ENCODE measurements at regions not wholly inside any gene's neighbourhood (a gene's known extent, or its start where the extent isn't known, plus 50 kb on each side); places are given as distances from the start of the nearest gene placed in this dataset.
"Not testable (repeated sequence)": the region's sequence is repeated elsewhere in the genome, so short reads cannot be mapped to it uniquely, and the experiment has no call there.

DNA sequence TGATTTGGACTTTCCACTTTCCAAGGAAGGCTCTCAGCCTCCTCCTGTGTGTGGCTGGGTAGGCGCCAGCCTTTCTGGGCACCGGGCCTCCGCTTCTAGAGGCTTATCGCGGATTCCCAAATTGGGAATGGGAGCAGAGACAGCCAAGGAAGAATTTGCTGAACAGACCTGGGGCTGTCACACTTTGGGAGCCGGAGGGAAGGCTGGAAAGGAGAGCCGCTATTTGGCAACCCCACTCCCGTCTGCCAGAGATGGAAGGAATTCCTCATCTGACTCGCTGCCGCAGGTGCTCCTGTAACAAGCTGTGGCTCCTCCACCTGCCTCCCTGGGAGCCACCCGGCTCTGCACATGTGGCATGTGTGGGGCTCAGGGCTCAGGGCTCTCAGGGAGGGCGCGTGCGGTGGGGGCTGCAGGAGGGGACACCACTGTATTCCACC lies 50.8 kb upstream of the ECHDC3 start:
- DNase-seq (ENCODE audit: low spot score): no peak

DNA sequence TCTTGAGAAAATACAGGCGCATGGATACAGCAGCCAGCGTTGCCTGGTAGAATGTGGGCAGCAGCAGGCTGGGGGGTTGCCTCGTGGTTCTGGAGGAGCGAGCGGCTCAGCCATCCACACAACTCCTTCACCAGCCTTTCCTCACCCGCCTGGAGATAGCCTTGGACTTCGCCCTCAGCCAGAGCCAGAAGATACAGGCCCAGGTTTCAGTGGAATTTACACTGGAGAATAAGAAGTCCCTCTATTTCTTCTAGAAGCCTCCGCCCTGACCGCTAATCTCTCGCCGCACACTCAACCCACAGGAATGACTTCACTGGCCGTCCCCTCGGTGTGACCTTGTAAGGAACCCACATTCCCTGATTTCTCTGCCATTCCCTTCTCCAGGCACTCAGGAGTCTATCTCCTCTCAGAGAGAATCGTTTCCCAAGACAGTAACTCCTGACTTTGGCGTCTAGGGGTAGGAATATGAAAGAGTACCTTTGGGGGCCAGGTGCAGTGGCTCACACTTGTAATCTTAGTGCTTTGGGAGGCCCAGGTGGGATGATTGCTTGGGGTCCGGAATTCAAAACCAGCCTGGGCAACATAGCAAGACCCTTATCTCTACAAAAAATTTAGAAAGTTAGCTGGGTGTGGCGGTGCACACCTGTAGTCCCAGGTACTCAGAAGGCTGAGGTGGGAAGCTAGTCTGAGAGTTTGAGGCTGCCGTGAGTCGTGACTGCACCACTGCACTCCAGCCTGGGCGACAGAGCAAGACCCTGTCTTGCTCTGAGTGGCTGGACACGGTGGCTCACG lies 52.0 kb upstream of the ECHDC3 start:
- DNase-seq (ENCODE audit: low spot score): no peak

DNA sequence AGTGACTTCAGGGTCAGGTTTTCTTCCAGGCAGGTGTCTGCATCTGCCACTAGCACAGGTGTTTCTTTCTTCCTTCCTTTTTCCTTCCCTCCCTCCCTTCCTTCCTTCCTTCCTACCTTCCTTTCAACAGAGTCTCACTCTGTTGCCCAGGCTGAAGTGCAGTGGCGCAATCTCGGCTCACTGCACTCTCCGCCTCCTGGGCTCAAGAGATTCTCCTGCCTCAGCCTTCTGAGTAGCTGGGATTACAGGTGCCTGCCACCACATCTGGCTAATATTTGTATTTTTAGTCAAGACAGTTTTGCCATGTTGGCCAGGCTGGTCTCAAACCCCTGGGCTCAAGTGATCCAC lies 53.8 kb upstream of the ECHDC3 start:
- not testable (repeated sequence) for DNase-seq (ENCODE audit: low spot score)

DNA sequence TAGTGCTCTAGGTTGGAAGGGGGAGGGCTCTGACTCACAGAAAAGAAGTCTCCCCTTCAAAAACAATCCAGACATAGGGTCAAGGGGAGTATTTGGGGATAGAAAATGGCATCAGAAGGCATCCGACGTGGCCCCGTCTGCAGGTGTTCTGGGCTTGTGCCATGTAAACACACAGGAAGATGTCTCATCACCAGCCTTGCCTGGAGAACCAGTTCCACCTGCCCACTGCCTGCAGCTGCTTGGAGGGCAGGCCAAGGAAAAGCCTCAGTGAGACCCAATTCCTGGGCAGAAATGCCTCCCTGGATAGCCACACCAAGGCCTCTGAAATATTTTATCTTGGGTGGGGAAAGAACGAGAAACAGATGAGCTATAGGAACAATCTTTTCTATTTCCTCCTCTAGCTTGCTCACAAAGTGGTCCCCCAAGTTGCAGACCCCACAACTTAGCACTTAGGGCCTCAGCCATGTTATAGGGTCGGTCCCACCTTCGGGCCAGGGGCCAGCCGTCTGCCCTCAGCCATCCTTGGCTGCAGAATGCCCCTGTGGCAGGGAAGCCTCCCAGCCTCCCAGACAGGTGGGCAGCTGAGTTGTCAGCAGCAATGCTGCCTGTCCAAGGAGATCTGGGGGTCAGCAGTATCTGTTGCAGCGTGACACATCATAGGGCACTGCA lies 54.3 kb upstream of the ECHDC3 start:
- DNase-seq (ENCODE audit: low spot score): no peak

DNA sequence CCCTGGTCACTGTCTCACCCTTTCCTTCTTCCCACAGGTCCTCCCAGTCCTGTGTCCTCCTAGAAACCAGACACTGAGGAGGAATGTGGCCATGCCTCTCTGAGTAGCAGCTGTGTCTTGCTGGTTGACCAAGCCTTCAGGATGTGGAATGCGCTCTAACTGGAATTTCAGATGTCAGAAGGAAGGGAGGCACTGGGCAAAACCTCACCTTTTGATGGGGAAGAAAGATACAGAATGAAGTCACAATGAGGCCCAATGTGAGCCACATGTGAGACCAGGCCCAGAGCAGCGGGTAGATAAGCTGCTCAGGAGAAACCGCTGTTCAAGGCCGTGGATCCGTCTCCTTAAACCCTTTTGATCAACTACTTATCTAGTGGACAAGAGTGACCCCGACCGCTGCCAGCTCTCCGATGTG lies 54.8 kb upstream of the ECHDC3 start:
- no peak for DNase-seq (ENCODE audit: low spot score)

DNA sequence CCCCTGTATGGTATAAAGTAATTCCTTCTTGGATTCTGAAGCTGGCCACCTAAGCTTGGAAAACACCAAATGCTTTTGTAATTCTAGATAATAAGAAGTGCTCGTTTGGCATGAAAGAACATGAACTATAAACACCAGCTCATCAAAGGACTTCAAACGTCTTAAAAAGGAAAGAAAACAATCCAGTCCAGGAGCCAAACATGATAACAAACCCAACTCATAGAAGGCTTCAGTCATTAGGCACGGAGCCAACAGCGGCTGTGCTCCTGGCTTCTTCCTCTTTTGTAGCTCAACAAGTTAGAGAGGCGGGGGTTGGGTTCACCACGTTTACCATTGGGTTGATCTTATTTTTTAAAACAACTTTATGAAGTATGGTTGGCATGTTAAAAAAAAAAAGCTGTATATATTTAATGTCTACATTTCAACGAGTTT lies 56.4 kb upstream of the ECHDC3 start:
- DNase-seq (ENCODE audit: low spot score): peak; percentile 54

DNA sequence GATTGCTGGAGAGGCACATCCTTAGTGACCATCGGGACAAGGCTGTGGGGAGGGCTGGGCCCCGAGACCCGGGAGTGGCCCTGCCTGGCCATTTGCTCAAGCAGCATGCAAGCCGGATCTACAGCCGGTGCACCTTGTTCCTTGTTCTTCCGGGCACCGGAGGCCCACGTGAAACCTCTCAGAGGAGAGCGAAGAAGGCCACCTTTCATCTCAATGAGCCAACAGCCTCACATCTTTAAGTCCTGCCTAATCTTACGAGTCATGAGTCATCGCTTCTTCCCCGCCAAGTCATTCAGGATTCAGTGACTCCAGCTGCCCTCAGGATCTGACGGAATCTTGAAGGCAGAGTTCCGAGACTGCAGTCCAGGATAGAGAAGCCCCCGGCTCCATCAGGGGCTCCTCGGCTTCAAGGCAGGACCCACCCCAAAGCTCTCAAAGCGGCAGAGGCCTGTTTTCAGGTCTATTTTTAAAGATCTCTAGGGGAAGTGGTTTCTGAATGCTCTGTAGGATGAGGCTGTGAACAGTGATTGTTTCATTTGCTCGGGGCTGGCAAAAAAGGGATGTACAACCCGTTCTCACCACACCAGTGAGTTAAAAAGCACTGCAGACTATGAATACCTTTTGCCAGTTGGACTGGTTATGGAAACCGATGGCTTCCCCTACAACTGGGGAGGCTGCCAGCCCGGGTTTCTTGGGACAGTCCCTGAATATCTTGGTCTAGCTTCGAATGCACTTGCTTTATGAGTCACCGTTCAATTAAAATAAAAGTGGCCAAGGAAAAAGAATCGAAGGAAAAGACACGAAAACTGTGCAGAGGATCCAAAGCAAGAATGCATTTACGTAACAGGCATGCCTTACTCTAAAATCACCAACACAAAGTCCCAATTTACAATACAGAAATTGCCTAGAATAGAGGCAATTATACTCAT lies 57.2 kb upstream of the ECHDC3 start:
- peak; percentile 97 for DNase-seq (ENCODE audit: low spot score)

DNA sequence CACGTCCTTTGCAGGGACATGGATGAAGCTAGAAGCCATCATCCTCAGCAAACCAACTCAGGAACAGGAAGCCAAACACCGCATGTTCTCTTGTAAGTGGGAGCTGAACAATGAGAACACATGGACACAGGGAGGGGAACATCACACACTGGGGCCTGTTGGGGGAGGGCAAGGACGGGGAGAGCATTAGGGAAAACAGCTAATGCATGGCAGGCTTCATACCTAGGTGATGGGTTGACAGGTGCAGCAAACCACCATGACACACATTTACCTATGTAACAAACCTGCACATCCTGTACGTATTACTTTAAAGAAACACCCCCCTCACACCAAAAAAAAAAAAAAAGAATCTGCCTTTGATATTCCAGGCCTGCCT lies 57.9 kb upstream of the ECHDC3 start:
- not testable (repeated sequence) for DNase-seq (ENCODE audit: low spot score)

DNA sequence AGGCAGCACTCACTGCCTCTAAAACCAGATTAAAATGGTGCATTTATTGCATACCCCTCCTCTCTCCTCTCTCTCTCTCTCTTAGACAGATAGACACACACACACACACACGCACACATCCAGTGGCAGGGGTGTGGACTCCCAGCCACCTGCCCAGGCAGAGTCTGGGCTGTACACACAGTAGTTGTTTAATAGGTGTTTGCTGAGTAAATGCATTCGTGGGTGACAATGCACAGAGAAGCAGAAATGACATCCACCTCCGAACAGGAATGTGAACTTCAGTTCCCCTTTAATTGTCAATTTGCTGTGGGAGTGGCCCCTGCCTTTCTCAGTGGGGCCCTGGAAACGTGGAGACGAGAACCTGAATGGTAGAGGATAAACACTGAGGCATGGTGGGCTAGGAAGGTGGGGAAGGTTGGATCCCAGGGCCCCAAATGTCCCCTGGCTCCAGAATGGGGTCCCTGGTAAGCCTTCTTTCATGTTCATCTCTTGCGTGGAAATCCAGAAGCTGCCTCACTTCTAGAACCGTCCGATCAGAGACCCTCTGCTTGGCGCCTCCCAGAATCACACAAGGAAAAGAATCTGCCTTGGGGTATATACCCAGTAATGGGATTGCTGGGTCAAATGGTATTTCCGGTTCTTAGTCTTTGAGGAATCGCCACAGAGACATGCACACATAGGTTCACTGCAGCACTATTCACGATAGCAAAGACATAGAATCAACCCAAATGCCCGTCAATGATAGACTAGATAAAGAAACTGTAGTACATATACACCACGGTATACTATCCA lies 58.5 kb upstream of the ECHDC3 start:
- no peak for DNase-seq (ENCODE audit: low spot score)

DNA sequence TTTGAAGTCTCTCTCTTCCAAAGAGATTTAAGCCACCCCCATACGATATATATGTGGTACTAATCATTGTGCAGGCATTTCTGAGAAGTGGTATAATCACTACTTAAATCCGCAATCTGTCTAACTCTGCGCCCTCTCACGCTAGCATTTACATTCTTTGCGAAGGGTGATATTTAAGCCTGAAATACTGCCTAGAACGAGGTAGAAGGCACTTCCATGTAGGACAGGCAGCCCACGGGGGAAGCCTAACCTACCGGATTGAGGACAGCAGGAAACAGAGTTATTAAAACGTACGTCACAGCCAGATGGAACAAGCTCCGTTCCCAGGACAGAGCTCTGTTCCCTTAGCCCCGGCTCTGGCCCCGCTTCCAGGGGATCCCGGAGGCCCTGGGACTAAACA lies 59.3 kb upstream of the ECHDC3 start:
- DNase-seq (ENCODE audit: low spot score): no peak

DNA sequence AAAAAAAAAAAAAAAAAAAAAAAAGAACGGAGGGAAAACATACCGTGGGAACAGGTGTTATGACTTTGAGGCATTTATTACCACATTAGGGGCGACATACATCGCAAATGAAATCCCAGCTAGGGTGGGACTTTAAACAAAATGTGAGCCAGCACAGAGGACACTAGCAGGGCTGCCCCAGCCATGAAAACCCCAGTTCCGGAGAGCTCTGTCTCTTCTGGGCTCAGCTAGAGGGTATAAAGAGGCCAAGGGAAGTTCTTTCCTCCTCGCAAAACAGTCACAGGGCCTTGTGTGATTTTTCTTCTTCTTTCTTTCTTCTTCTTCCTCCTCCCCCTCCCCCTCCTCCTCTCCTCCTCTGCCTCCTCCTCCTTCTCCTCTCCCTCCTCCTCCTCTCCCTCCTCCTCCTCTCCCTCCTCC lies 59.9 kb upstream of the ECHDC3 start:
- no peak for DNase-seq (ENCODE audit: low spot score)

DNA sequence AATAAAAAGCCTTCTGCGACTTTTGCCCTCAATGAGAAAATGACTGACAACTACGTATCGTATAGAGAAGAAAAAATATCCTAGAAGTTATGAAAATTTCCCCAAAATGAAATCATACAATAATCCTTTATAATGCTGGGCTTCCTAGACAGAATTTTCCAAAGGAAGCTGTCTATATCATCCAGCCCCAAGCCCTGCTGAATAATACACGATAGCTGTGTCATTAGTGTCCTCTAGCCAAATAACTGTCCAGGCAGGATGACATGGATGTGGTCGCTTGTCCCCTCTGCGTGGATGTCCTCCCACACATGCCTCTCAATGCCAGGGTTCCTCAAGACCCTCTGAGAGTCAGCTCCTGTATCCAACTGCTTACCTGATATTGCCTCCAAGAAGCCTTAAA lies 61.7 kb upstream of the ECHDC3 start:
- no peak for DNase-seq (ENCODE audit: low spot score)

DNA sequence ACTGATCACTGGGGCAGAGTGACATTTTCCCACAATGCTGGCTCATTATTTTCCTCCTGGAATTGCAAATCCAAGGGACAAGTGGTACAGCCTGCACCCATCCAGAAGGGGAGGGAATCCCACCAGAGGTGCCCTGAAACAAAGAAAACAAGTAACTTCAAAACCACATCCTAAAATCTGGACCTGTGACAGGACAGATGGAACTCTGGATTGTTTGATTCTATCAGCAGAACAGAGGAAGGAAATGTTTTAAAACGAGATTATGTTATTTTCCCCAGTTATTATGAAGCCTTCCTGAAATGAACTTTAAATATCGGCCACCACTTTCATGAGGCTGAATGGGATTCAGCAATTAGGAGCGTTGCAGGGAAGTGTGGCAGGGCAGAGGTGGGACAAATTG lies 62.2 kb upstream of the ECHDC3 start:
- no peak for DNase-seq (ENCODE audit: low spot score)

DNA sequence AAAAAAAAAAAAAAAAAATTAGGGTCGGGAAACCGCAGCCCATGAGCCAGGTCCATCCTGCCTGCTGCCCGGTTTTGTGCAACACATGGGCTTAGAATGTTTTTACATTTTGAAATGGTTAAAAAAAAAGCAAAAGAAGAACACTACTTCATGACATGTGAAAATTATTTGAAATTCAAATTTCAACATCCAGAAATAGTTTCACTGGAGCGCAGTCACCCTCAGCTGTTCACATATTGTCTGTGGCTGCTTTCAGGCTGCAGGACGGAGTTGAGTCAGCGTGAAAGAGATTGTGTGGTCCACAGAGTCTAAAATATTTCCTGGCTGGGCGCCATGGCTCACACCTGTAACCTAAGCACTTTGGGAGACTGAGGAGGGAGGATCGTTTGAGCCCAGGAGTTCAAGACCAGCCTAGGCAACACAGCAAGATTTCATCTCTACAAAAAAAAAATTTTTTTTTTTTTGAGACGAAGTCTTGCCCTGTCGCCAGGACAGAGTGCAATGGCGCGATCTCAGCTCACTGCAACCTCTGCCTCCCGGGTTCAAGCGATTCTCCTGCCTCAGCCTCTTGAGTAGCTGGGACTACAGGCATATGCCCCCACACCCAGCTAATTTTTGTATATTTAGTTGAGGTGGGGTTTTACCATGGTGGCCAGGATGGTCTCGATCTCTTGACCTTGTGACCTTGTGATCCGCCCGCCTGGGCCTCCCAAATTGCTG lies 63.9 kb upstream of the ECHDC3 start:
- DNase-seq (ENCODE audit: low spot score): no peak

DNA sequence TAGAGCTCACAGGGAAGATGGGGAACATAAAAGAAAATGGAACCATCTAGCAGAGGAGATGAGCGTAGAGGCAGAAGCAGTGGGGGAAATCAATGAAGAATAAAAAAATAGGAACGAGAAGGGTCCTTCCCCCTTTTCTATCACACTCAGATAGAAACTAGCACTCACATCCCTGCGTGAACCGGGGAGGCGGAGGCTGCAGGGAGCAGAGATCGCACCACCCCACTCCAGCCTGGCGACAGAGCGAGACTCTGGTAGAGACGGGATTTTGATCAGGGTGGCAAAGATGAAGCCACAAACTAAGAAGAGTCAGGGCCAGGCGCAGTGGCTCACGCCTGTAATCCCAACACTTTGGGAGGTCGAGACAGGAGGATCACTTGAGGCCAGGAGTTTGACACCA lies 64.7 kb upstream of the ECHDC3 start:
- no peak for DNase-seq (ENCODE audit: low spot score)

DNA sequence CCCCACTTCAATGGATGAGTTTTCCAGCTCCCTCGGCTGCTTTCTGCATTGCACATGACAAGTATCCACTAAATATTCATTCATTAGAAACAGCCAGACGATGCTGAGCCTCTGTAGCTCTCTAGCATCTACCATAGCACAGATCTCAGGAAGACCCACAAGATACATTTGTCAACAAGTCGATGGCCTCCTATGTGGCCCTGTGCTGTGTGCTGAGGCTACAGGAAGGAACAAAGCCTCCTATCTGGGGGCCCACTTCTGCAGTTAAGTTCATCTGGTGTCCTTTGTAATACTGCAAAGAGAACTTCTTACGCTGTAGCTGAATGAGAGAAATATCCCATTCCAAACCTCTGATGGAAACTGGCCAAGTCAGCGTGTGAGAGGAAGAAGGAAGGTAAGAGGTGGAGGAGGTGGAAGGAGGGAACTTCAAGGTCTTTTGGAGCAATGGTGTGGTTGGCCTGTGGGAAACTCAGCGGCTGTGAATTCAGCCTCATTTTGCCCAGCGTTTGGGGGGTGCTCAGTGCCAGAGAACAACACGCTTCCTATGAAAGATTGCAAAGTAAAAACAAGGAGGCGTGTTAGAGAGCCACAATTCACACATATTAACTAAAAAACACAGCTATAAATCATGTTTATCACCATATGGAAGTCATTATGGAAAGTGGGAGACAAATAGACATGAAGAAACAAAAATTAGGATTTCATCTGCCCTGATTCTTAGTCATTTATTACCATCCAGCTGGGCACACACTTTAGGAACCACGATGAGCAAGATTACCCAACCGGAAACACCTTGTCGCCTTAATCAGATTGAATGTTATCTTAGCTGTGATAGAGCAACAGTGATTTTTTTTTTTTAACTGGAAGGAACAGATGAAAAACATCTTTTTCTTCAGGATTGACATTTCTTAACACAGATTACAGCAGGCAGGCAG lies 62.2 kb upstream of the USP6NL start:
- DNase-seq (ENCODE audit: low spot score): no peak

DNA sequence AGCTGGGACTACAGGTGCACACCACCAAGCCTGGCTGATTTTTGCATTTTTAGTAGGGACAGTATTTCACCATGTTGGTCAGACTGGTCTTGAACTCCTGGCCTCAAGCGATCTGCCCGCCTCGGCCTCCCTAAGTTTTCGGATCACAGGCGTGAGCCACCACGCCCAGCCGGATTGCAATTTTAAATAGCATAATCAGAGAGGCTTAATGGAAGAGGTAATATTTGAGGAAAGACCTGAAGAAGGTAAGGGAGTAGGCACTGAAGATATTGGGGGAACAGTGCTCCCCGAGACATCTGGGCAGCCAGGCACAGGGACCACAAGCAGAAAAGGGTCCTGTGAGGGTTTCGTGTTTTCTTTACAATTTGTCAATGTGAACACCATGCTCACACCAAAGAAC lies 61.4 kb upstream of the USP6NL start:
- no peak for DNase-seq (ENCODE audit: low spot score)

DNA sequence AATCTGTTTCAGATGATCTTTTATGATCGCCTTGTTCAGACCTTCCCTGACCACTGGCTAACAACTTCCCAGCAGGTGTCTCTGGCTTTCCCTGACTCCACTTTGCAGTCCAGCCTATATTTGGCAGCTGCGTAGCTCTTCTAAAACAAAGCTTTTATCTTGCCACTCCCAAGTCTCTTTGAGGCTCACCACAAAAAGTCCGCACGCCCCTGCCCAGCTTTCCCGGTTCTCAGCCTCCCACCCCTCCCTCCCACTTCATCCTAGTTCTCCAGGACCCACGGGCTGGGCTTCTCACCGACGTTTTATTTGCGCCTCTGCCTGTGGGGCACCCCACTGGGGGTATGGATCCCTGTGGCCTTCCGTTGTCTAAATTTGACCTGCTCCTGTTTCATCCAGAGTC lies 58.9 kb upstream of the USP6NL start:
- no peak for DNase-seq (ENCODE audit: low spot score)

DNA sequence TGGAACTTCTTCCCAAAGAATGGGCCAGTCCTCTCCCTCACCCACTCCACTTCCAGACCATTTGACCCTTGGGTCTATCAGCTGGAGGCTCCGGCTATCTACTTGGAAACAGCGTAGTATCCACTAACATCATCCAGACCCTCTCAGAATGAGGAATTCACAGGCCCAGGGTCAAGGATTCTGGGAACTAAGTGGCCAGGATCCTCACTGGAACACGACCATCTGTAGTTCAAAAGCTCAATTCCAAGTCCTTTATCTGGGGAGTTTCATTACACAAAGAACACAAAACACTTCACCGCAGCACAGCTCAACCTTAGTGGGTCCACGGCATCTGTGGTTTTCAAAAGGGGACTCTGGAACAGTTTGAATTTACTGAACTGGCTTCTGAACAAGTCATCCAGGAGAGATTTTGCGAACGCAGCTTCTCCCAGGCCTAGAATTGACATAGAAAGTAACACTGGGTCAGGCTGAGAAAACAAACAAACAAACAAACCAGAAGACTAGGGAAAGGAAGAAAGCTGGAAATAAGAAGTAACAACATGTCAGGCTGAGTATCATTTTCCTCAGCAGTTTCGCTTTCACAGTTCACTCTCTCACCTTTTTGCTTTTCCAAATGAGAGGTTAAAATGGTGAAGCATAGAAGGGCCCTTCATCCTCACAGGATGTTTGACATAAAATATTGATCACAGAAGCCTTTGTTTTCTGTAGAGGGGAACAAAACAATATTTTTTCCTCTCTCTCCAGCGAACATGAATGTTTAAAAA lies 57.6 kb upstream of the USP6NL start:
- DNase-seq (ENCODE audit: low spot score): no peak

Measured in RKO (cell line).